H1 (cell line): ENCODE measurements at regions not wholly inside any gene's neighbourhood (a gene's known extent, or its start where the extent isn't known, plus 50 kb on each side); places are given as distances from the start of the nearest gene placed in this dataset.

Experiments used
- CTBP2 ChIP-seq: IDR thresholded peaks from 2 replicates; pipeline ENCODE4 v1.7.0; 2011; ENCODE audit warnings: borderline replicate concordance, mild to moderate bottlenecking, moderate library complexity, mixed read lengths, low read length; ENCODE audit not compliant: insufficient read depth, insufficient read length
- FOSL1 ChIP-seq: IDR thresholded peaks from 2 replicates; pipeline ENCODE4 v1.6.1; 2011; ENCODE audit warnings: mild to moderate bottlenecking, low read depth, low read length, moderate library complexity; ENCODE audit not compliant: insufficient read depth
- GABPA ChIP-seq: IDR thresholded peaks from 2 replicates; pipeline ENCODE4 v1.6.1; 2011; ENCODE audit warnings: mild to moderate bottlenecking, low read length, moderate library complexity, borderline replicate concordance; ENCODE audit not compliant: insufficient read depth
- JUND ChIP-seq: IDR thresholded peaks from 2 replicates; pipeline ENCODE4 v1.6.1; 2011; ENCODE audit warnings: mild to moderate bottlenecking, improper control_type of control experiment, low read length
- MAFK ChIP-seq: IDR thresholded peaks from 2 replicates; pipeline ENCODE4 v1.6.1; 2012; ENCODE audit warnings: low read depth, mild to moderate bottlenecking, improper control_type of control experiment, low read length
- PHF8 ChIP-seq: fragments of 200-600 bp; sonication (generic); conservative IDR thresholded peaks from 2 replicates; pipeline ENCODE4 v1.7.1; 2012; ENCODE audit warnings: low read depth, mild to moderate bottlenecking, inconsistent platforms, low read length, moderate library complexity
- POLR2A ChIP-seq, 2 experiments: IDR thresholded peaks; 1 replicate in 1 of 2; 2 replicates in 1 of 2; pipeline ENCODE4 v1.6.1; 2011; ENCODE audit warnings: low read depth in 2 of 2, low read length in 2 of 2, mild to moderate bottlenecking in 2 of 2; ENCODE audit errors: control extremely low read depth in 1 of 2
- POLR2AphosphoS5 ChIP-seq: IDR thresholded peaks from 2 replicates; pipeline ENCODE4 v1.6.1; 2011; ENCODE audit warnings: low read depth, low read length
- RAD21 ChIP-seq, 2 experiments: IDR thresholded peaks in 1 of 2; conservative IDR thresholded peaks in 1 of 2; 2 replicates each; pipeline ENCODE4 v1.6.1; 2011; ENCODE audit warnings: low read depth in 2 of 2, low read length in 2 of 2, improper control_type of control experiment in 1 of 2, inconsistent platforms in 1 of 2, mild to moderate bottlenecking in 1 of 2, moderate library complexity in 1 of 2
- RFX5 ChIP-seq: IDR thresholded peaks from 2 replicates; pipeline ENCODE4 v1.6.1; 2011; ENCODE audit warnings: low read depth, low read length, improper control_type of control experiment, borderline replicate concordance
- TCF12 ChIP-seq: IDR thresholded peaks from 2 replicates; pipeline ENCODE4 v1.6.1; 2011; ENCODE audit warnings: low read depth, mild to moderate bottlenecking, low read length
- TF ChIP-seq, protein P1 (sequence below): IDR thresholded peaks from 2 replicates; pipeline ENCODE4 v1.6.1; 2011; ENCODE audit warnings: low read length, improper control_type of control experiment
- TF ChIP-seq, protein P2 (sequence below), 3 experiments: IDR thresholded peaks; 1 replicate in 2 of 3; 2 replicates in 1 of 3; pipeline versions ENCODE4 v1.5.1 to v1.6.1; 2011; ENCODE audit warnings: low read length in 3 of 3, mild to moderate bottlenecking in 3 of 3, inconsistent platforms in 2 of 3, low read depth in 1 of 3, moderate library complexity in 1 of 3; ENCODE audit not compliant: insufficient read depth in 1 of 3; ENCODE audit errors: control extremely low read depth in 1 of 3
- TF ChIP-seq, protein P3 (sequence below): IDR thresholded peaks from 2 replicates; pipeline ENCODE4 v1.6.1; 2012; ENCODE audit warnings: low read length, inconsistent platforms

DNA sequence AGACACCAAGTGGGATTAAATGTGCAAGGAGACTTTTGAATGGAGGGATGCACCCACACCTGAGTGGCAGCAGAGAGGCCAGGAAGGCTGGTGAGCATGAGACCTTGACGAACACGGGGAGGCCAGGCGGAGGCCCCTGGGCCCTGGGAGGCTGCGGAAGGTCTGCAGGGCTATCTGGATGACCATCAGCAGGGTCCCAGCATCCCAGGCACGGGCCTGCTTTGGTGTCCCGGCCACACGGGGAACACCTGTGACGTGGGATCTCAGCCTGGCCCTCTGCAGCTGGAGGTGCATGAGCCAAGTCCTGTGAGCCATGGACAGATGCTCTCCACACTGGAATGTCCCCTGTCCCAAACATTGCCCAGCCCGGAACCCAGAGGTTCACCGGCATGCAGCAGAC is 174.0 kb upstream of the FOXD4L5 start:
- no peak for TF ChIP-seq POLR2A (IDR thresholded peaks at IDR 0.05; ENCODE audit: control extremely low read depth in 1 of 2, low read depth in 2 of 2, low read length in 2 of 2)
- no peak for TF ChIP-seq PHF8
- TF ChIP-seq POLR2AphosphoS5: no peak
- TF ChIP-seq, protein P1, sequence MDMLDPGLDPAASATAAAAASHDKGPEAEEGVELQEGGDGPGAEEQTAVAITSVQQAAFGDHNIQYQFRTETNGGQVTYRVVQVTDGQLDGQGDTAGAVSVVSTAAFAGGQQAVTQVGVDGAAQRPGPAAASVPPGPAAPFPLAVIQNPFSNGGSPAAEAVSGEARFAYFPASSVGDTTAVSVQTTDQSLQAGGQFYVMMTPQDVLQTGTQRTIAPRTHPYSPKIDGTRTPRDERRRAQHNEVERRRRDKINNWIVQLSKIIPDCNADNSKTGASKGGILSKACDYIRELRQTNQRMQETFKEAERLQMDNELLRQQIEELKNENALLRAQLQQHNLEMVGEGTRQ: no peak
- TF ChIP-seq, protein P2, sequence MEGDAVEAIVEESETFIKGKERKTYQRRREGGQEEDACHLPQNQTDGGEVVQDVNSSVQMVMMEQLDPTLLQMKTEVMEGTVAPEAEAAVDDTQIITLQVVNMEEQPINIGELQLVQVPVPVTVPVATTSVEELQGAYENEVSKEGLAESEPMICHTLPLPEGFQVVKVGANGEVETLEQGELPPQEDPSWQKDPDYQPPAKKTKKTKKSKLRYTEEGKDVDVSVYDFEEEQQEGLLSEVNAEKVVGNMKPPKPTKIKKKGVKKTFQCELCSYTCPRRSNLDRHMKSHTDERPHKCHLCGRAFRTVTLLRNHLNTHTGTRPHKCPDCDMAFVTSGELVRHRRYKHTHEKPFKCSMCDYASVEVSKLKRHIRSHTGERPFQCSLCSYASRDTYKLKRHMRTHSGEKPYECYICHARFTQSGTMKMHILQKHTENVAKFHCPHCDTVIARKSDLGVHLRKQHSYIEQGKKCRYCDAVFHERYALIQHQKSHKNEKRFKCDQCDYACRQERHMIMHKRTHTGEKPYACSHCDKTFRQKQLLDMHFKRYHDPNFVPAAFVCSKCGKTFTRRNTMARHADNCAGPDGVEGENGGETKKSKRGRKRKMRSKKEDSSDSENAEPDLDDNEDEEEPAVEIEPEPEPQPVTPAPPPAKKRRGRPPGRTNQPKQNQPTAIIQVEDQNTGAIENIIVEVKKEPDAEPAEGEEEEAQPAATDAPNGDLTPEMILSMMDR (IDR thresholded peaks at IDR 0.05; ENCODE audit: control extremely low read depth in 1 of 3, insufficient read depth in 1 of 3, low read depth in 1 of 3, low read length in 3 of 3): no peak
- no peak for TF ChIP-seq TCF12
- TF ChIP-seq RAD21 (IDR thresholded peaks at IDR 0.05 in 1 of 2, conservative IDR thresholded peaks at IDR 0.05 in 1 of 2; ENCODE audit: low read depth in 2 of 2, low read length in 2 of 2): no peak
- no peak for TF ChIP-seq JUND
- TF ChIP-seq RFX5: no peak
- TF ChIP-seq GABPA: no peak
- no peak for TF ChIP-seq MAFK
- TF ChIP-seq, protein P3, sequence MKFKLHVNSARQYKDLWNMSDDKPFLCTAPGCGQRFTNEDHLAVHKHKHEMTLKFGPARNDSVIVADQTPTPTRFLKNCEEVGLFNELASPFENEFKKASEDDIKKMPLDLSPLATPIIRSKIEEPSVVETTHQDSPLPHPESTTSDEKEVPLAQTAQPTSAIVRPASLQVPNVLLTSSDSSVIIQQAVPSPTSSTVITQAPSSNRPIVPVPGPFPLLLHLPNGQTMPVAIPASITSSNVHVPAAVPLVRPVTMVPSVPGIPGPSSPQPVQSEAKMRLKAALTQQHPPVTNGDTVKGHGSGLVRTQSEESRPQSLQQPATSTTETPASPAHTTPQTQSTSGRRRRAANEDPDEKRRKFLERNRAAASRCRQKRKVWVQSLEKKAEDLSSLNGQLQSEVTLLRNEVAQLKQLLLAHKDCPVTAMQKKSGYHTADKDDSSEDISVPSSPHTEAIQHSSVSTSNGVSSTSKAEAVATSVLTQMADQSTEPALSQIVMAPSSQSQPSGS: no peak
- no peak for TF ChIP-seq FOSL1
- no peak for TF ChIP-seq CTBP2
